ENCODE measurements at regions not wholly inside any gene's neighbourhood (a gene's known extent, or its start where the extent isn't known, plus 50 kb on each side); places are given as distances from the start of the nearest gene placed in this dataset.

GRCh38 chr20:62574230-62574993 is 67.9 kb upstream of the SLCO4A1 start:
- no peaks in the 10 kb centered on the region for H3K9me3 ChIP-seq
- no peaks in the 10 kb centered on the region for H3K4me1 ChIP-seq
- in situ Hi-C loops (cut with MboI; ENCODE audit: low sequenced_read_pairs) = no loop called here
- H3K27me3 ChIP-seq (ENCODE audit: low read depth) = peaks cover 51% of the 10 kb centered on the region
- no peak overlapping the region for H3K4me3 ChIP-seq
- no peak for DNase-seq (ENCODE audit: low spot score in 2 of 2)
- H3K36me3 ChIP-seq (replicated peaks) = no peaks in the 10 kb centered on the region

DNA sequence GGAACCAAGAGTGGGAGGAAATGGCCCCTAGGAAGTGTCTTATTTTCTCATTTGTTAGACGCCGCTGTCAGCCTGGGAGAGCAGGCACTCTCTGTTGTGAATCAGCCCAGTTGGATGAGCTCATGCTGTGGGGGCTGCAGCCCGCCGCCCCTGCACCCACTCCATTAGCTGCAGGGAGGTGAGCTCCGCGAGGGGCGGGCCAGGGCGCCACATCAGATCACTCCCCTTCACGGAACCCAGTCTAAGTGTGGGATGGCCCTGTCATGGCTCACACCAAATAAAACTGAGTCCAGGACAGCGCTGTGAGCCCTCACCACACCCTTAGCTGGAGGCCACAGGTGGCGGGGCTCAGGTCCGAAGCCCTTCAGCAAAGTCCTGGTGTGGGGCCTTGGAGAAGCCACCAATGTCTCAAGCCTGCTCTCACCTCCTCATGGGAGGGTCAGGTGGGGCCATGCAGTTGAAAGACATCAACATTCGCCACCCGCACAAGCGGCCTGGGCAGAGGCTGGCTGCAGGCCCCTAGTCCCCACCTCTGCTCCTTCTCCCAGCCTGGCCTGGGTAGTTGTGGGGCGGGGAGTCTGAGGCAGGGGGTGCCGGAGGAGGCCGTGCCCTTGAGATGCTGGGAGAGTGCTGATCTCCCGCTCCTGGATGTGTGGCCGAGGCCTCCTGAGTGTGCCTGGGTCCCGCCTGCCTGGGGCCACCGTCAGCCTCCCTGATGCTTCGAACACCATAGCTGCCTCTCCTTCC is 66.2 kb upstream of the SLCO4A1 start:
- in situ Hi-C loops (cut with MboI; ENCODE audit: low sequenced_read_pairs) = no loop called here
- Histone ChIP-seq H3K27me3 (ENCODE audit: low read depth) (peaks cover 53% of the 10 kb centered on the region), H3K36me3 (replicated peaks) (no peaks in the 10 kb centered on the region), H3K9me3 (no peaks in the 10 kb centered on the region), H3K4me3 (no peak overlapping the region), H3K4me1 (no peaks in the 10 kb centered on the region)
- no peak for DNase-seq (ENCODE audit: low spot score in 2 of 2)

- Histone ChIP-seq H3K4me1 (no peaks in the 10 kb centered on the region), H3K9me3 (no peaks in the 10 kb centered on the region), H3K4me3 (no peak overlapping the region), H3K27me3 (ENCODE audit: low read depth) (peaks cover 57% of the 10 kb centered on the region), H3K36me3 (replicated peaks) (no peaks in the 10 kb centered on the region)
- DNase-seq (ENCODE audit: low spot score in 2 of 2) = peak in 1 of 2 experiments; percentile 33
- in situ Hi-C loops (cut with MboI; ENCODE audit: low sequenced_read_pairs) = no loop called here
Observed at GRCh38 chr20:62576815-62577489, 65.4 kb upstream of the SLCO4A1 start.

DNA sequence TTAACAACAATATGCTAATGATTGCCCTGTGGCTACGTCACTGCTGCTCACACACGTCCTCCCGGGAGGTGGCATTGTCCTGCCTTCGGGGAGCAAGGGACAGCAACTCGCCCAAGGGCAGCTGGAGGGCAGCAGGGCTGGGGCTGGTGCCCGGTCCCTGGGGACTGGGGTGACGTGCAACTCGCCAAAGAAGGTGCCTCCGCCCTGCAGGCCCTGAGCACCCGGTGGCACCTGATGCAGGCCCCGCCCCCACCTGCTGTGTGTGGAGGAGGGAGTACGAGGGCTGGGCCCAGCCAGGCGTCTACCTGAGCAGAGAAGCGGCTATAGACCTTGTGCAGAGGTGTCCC is 64.8 kb upstream of the SLCO4A1 start:
- Histone ChIP-seq H3K27me3 (ENCODE audit: low read depth) (peaks cover 59% of the 10 kb centered on the region), H3K4me3 (no peak overlapping the region), H3K36me3 (replicated peaks) (no peaks in the 10 kb centered on the region), H3K9me3 (no peaks in the 10 kb centered on the region), H3K4me1 (no peaks in the 10 kb centered on the region)
- no peak for DNase-seq (ENCODE audit: low spot score in 2 of 2)
- in situ Hi-C loops (cut with MboI; ENCODE audit: low sequenced_read_pairs) = no loop called here

- in situ Hi-C loops (cut with MboI; ENCODE audit: low sequenced_read_pairs) = no loop called here
- peaks cover 61% of the 10 kb centered on the region for H3K27me3 ChIP-seq (ENCODE audit: low read depth)
- peak in 1 of 2 experiments; percentile 43 for DNase-seq (ENCODE audit: low spot score in 2 of 2)
- no peak overlapping the region for H3K4me3 ChIP-seq
- no peaks in the 10 kb centered on the region for H3K9me3 ChIP-seq
- no peaks in the 10 kb centered on the region for H3K36me3 ChIP-seq (replicated peaks)
- H3K4me1 ChIP-seq = no peaks in the 10 kb centered on the region
Observed at GRCh38 chr20:62578294-62578897, 63.9 kb upstream of the SLCO4A1 start.

- Histone ChIP-seq H3K9me3 (no peaks in the 10 kb centered on the region), H3K4me1 (no peaks in the 10 kb centered on the region), H3K36me3 (replicated peaks) (no peaks in the 10 kb centered on the region), H3K27me3 (ENCODE audit: low read depth) (peaks cover 61% of the 10 kb centered on the region), H3K4me3 (no peak overlapping the region)
- in situ Hi-C loops (cut with MboI; ENCODE audit: low sequenced_read_pairs) = no loop called here
- DNase-seq (ENCODE audit: low spot score in 2 of 2) = no peak
Observed at GRCh38 chr20:62580052-62580451, 62.3 kb upstream of the SLCO4A1 start.

- no peaks in the 10 kb centered on the region for H3K9me3 ChIP-seq
- in situ Hi-C loops (cut with MboI; ENCODE audit: low sequenced_read_pairs) = no loop called here
- DNase-seq (ENCODE audit: low spot score in 2 of 2) = no peak
- no peaks in the 10 kb centered on the region for H3K4me1 ChIP-seq
- H3K36me3 ChIP-seq (replicated peaks) = no peaks in the 10 kb centered on the region
- peaks cover 56% of the 10 kb centered on the region for H3K27me3 ChIP-seq (ENCODE audit: low read depth)
- no peak overlapping the region for H3K4me3 ChIP-seq
Observed at GRCh38 chr20:62580733-62581132, 61.6 kb upstream of the SLCO4A1 start.

GRCh38 chr20:62581308-62581707 is 61.0 kb upstream of the SLCO4A1 start:
- Histone ChIP-seq H3K4me3 (no peak overlapping the region), H3K36me3 (replicated peaks) (no peaks in the 10 kb centered on the region), H3K9me3 (no peaks in the 10 kb centered on the region), H3K27me3 (ENCODE audit: low read depth) (peaks cover 56% of the 10 kb centered on the region), H3K4me1 (no peaks in the 10 kb centered on the region)
- in situ Hi-C loops (cut with MboI; ENCODE audit: low sequenced_read_pairs) = no loop called here
- no peak for DNase-seq (ENCODE audit: low spot score in 2 of 2)

DNA sequence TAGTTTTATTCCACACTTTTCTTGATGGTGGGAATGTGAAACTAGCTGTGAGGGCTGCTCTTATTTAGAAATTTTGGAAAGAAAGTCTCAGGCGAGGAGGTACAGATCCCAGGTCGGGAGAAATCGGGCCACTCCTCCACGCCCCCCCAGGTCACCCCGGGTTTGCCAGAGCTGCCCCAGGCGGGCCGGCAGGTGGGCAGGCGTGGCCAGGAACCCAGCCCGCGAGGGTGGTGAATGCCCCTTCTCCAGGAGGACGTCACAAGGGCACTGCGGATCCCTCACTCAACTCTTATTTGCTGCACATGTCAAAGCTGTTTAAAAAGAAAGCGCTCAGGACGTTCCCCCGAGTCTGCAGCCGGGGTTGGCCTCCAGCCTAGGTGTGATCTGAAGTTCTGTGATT is 60.5 kb upstream of the SLCO4A1 start:
- Histone ChIP-seq H3K4me1 (no peaks in the 10 kb centered on the region), H3K36me3 (replicated peaks) (no peaks in the 10 kb centered on the region), H3K9me3 (no peaks in the 10 kb centered on the region), H3K27me3 (ENCODE audit: low read depth) (peaks cover 53% of the 10 kb centered on the region), H3K4me3 (no peak overlapping the region)
- in situ Hi-C loops (cut with MboI; ENCODE audit: low sequenced_read_pairs) = no loop called here
- no peak for DNase-seq (ENCODE audit: low spot score in 2 of 2)

- in situ Hi-C loops (cut with MboI; ENCODE audit: low sequenced_read_pairs) = no loop called here
- Histone ChIP-seq H3K9me3 (no peaks in the 10 kb centered on the region), H3K4me1 (no peaks in the 10 kb centered on the region), H3K4me3 (no peak overlapping the region), H3K27me3 (ENCODE audit: low read depth) (peaks cover 52% of the 10 kb centered on the region), H3K36me3 (replicated peaks) (no peaks in the 10 kb centered on the region)
- DNase-seq (ENCODE audit: low spot score in 2 of 2) = no peak
Observed at GRCh38 chr20:62583424-62583920, 58.8 kb upstream of the SLCO4A1 start.

GRCh38 chr20:62584671-62585460 is 57.4 kb upstream of the SLCO4A1 start:
- no peaks in the 10 kb centered on the region for H3K9me3 ChIP-seq
- peaks cover 54% of the 10 kb centered on the region for H3K27me3 ChIP-seq (ENCODE audit: low read depth)
- DNase-seq (ENCODE audit: low spot score in 2 of 2) = no peak
- H3K36me3 ChIP-seq (replicated peaks) = no peaks in the 10 kb centered on the region
- H3K4me1 ChIP-seq = no peaks in the 10 kb centered on the region
- in situ Hi-C loops (cut with MboI; ENCODE audit: low sequenced_read_pairs) = no loop called here
- no peak overlapping the region for H3K4me3 ChIP-seq

DNA sequence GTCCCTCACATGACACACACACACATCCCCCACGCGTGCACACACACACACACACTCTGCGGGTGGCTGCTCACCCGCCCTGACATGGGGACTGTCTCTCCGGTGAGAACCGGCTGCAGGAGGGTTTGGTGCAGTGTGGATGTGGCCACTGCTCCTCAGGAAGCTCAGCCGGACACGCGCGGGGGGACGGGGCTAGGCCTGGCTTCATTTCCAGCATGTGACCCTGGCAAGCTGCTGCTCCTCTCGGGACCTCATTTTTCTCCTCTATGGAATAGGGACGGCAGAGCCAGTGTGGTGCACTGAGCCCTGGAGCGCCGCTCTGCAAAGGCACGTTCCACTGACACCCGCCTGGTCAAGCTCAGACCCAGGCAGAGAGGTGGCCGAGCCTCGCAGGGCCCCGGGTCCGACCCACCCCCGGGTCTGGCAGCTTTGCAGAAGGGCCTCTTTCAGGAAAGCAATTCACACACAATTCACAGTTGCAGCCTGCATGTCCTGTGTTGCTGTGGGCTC is 56.8 kb upstream of the SLCO4A1 start:
- in situ Hi-C loops (cut with MboI; ENCODE audit: low sequenced_read_pairs) = no loop called here
- no peak for DNase-seq (ENCODE audit: low spot score in 2 of 2)
- Histone ChIP-seq H3K4me1 (no peaks in the 10 kb centered on the region), H3K9me3 (no peaks in the 10 kb centered on the region), H3K36me3 (replicated peaks) (no peaks in the 10 kb centered on the region), H3K27me3 (ENCODE audit: low read depth) (peaks cover 51% of the 10 kb centered on the region), H3K4me3 (no peak overlapping the region)

GRCh38 chr20:62586799-62587198 is 55.5 kb upstream of the SLCO4A1 start:
- no peak for DNase-seq (ENCODE audit: low spot score in 2 of 2)

More at GRCh38 chr20:62586799-62587198, 55.5 kb upstream of the SLCO4A1 start:
- Histone ChIP-seq H3K4me1 (no peaks in the 10 kb centered on the region), H3K4me3 (no peak overlapping the region), H3K9me3 (no peaks in the 10 kb centered on the region), H3K27me3 (ENCODE audit: low read depth) (peaks cover 46% of the 10 kb centered on the region), H3K36me3 (replicated peaks) (no peaks in the 10 kb centered on the region)
- in situ Hi-C loops (cut with MboI; ENCODE audit: low sequenced_read_pairs) = no loop called here
